Thoracic aorta (tissue), 2 donors: ENCODE measurements at regions not wholly inside any gene's neighbourhood (a gene's known extent, or its start where the extent isn't known, plus 50 kb on each side); places are given as distances from the start of the nearest gene placed in this dataset.
"Not testable (repeated sequence)": the region's sequence is repeated elsewhere in the genome, so short reads cannot be mapped to it uniquely, and the experiment has no call there.

ENCODE experiments used
- ATAC-seq: fragments of 150-250 bp; one replicate; pipeline ENCODE4 v1.8.0; 2017; ENCODE audit warnings: low read depth; ENCODE audit not compliant: insufficient number of reproducible peaks, low FRiP score
- DNase-seq: peaks from one replicate; pipeline ENCODE4 v3.0.0-alpha.2; 2020; ENCODE audit warnings: low spot score
- H3K27ac ChIP-seq, 2 donors: fragments of 200-600 bp; sonication (generic); 1 replicate in 1 of 2; 2 replicates in 1 of 2; pipeline ENCODE4 v1.5.1; 2016; ENCODE audit warnings: mild to moderate bottlenecking in 2 of 2, moderate library complexity in 2 of 2
- H3K27me3 ChIP-seq: fragments of 200-600 bp; sonication (generic); replicated peaks from 2 replicates; pipeline ENCODE4 v1.6.0; 2016; ENCODE audit warnings: mild to moderate bottlenecking; ENCODE audit not compliant: insufficient read depth
- H3K36me3 ChIP-seq: fragments of 200-600 bp; sonication (generic); one replicate; pipeline ENCODE4 v1.5.1; 2016
- H3K4me1 ChIP-seq, 2 donors: fragments of 200-600 bp; sonication (generic); 1 replicate in 1 of 2; 2 replicates in 1 of 2; pipeline versions ENCODE4 v1.5.1 to v1.6.0; 2016; ENCODE audit warnings: low read depth in 2 of 2, mild to moderate bottlenecking in 1 of 2; ENCODE audit not compliant: control insufficient read depth in 1 of 2
- H3K4me3 ChIP-seq: fragments of 200-600 bp; sonication (generic); 2 replicates; pipeline ENCODE4 v1.5.1; 2016; ENCODE audit warnings: mild to moderate bottlenecking
- H3K9me3 ChIP-seq: fragments of 200-600 bp; sonication (generic); 2 replicates; pipeline ENCODE4 v1.5.1; 2016
- TF ChIP-seq, protein P1 (sequence below): fragments of 200-600 bp; sonication (generic); IDR thresholded peaks from one replicate; pipeline ENCODE4 v1.5.1; 2019; ENCODE audit warnings: antibody characterized with exemption

DNA sequence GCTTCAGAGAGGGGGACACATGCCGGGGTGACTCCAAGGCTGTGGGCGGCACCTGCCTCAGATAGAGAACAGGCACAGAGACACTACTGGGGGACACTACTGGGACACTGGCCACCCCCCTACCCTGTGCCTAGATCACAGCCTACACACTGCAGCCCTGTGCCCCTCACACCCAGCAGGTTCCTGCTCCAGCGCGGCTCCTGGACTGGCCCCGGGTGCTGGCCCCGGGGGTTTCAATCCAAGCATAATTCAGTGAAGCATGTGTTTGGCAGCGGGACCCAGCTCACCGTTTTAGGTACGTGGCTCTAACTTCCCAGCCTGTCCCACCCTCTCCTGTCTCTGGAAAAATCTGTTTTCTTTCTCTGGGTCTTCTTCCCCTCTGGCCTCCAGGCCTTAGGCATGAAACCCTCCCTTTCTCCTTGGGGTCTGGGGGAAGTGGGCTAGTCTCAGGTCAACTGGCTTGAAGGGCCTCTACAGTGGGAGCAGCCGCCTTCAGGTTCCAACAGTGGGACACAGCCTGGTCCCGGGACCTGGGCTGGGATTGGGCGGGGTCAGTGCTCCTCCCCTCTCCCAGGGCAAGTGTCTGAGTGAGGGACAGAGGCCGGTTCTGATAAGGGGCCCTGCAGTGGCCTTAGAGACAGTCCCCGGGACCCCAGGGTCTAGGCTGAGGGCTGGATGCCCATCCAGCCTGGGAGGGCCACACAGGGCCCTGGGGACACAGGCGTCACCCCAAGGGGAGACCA lies 98.8 kb downstream of the CRYBB2 start:
- ATAC-seq (no peak), DNase-seq (no peak)
- no peaks in the 10 kb centered on the region for H3K9me3 ChIP-seq
- no peaks in the 10 kb centered on the region for H3K36me3 ChIP-seq
- TF ChIP-seq, protein P1, sequence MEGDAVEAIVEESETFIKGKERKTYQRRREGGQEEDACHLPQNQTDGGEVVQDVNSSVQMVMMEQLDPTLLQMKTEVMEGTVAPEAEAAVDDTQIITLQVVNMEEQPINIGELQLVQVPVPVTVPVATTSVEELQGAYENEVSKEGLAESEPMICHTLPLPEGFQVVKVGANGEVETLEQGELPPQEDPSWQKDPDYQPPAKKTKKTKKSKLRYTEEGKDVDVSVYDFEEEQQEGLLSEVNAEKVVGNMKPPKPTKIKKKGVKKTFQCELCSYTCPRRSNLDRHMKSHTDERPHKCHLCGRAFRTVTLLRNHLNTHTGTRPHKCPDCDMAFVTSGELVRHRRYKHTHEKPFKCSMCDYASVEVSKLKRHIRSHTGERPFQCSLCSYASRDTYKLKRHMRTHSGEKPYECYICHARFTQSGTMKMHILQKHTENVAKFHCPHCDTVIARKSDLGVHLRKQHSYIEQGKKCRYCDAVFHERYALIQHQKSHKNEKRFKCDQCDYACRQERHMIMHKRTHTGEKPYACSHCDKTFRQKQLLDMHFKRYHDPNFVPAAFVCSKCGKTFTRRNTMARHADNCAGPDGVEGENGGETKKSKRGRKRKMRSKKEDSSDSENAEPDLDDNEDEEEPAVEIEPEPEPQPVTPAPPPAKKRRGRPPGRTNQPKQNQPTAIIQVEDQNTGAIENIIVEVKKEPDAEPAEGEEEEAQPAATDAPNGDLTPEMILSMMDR = no peak
- H3K27ac ChIP-seq = no peak overlapping the region
- H3K4me1 ChIP-seq = no peaks in the 10 kb centered on the region
- no peak overlapping the region for H3K4me3 ChIP-seq
- H3K27me3 ChIP-seq = no peaks in the 10 kb centered on the region

- H3K27ac ChIP-seq = no peak overlapping the region
- H3K27me3 ChIP-seq = no peaks in the 10 kb centered on the region
- no peak for ATAC-seq
- no peak overlapping the region for H3K4me3 ChIP-seq
- H3K36me3 ChIP-seq = no peaks in the 10 kb centered on the region
- H3K9me3 ChIP-seq = no peaks in the 10 kb centered on the region
- no peak for DNase-seq
- H3K4me1 ChIP-seq = no peaks in the 10 kb centered on the region
- TF ChIP-seq, protein P1 = no peak
Measured at GRCh38 chr22:25327018-25327755, 107.7 kb downstream of the CRYBB2 start.

- no peak for ATAC-seq
- Histone ChIP-seq H3K27me3 (no peaks in the 10 kb centered on the region), H3K27ac (no peak overlapping the region), H3K36me3 (no peaks in the 10 kb centered on the region), H3K4me3 (no peak overlapping the region), H3K4me1 (no peaks in the 10 kb centered on the region), H3K9me3 (no peaks in the 10 kb centered on the region)
- no peak for DNase-seq
- TF ChIP-seq, protein P1 = no peak
Measured at GRCh38 chr22:25331050-25331449, 111.6 kb downstream of the CRYBB2 start.

DNA sequence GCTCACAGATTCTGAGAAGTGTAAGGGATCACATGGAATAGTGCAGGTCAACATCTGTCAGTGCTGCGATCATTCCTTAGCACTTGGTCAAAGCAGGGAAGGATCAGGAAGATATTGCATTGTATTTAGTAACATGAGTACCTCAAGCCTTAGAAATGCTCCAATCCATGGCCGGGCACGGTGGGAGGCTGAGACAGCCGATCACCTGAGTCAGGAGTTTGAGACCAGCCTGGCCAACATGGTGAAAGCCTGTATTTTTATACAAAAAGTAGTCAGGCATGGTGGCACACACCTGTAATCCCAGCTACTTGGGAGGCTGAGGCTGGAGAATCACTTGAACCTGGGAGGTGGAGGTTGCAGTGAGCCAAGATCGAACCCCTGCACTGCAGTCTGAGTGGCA lies 112.5 kb downstream of the CRYBB2 start:
- not testable (repeated sequence) for H3K36me3 ChIP-seq, H3K27me3 ChIP-seq, H3K9me3 ChIP-seq, H3K4me3 ChIP-seq, H3K27ac ChIP-seq, H3K4me1 ChIP-seq, DNase-seq, ATAC-seq

- no peak overlapping the region for H3K4me3 ChIP-seq
- no peak overlapping the region for H3K27ac ChIP-seq
- H3K36me3 ChIP-seq = no peaks in the 10 kb centered on the region
- no peaks in the 10 kb centered on the region for H3K4me1 ChIP-seq
- H3K9me3 ChIP-seq = no peaks in the 10 kb centered on the region
- TF ChIP-seq, protein P1 = no peak
- H3K27me3 ChIP-seq = no peaks in the 10 kb centered on the region
- DNase-seq = no peak
- ATAC-seq = no peak
Measured at GRCh38 chr22:25332386-25332785, 112.9 kb downstream of the CRYBB2 start.
